OCI-LY7 (cell line): ENCODE measurements at regions not wholly inside any gene's neighbourhood (a gene's known extent, or its start where the extent isn't known, plus 50 kb on each side); places are given as distances from the start of the nearest gene placed in this dataset.
A peak's percentile ranks its signal among the peaks of the same experiment; 100 is the strongest.

Experiments
- BruUV-seq: library from RNA; stranded (reverse); fragments of 400-500 nt; replicated peaks from 2 replicates; lab custom pipeline; 2021; lab: Mats Ljungman, UMichigan
- CTCF ChIA-PET: fragments of 300-600 bp; sonication (Branson Sonifier 250); formaldehyde crosslinking; loops from one replicate; lab custom pipeline; 2022; ENCODE audit warnings: antibody characterized with exemption; ENCODE audit not compliant: unreplicated experiment; lab: Charles Lee
- POLR2A ChIA-PET: fragments of 300-600 bp; sonication (Branson Sonifier 250); formaldehyde crosslinking; loops from one replicate; lab custom pipeline; 2022; ENCODE audit warnings: antibody characterized with exemption; lab: Charles Lee
- DNase-seq: peaks from one replicate; pipeline ENCODE4 v3.0.0-alpha.2; 2015; ENCODE audit warnings: low spot score
- H2AFZ ChIP-seq: fragments of 200-600 bp; sonication (generic), shearing (Covaris generic); 2 replicates; pipeline ENCODE4 v1.6.1; 2014; ENCODE audit warnings: mild to moderate bottlenecking, antibody characterized with exemption, low read length, moderate library complexity
- H3K27ac ChIP-seq: fragments of 200-600 bp; sonication (generic); 2 replicates; pipeline ENCODE4 v1.5.1; 2014; ENCODE audit warnings: mixed run types, low read depth, mild to moderate bottlenecking, moderate library complexity, low read length, inconsistent platforms; ENCODE audit not compliant: poor library complexity, severe bottlenecking
- H3K36me3 ChIP-seq: fragments of 200-600 bp; sonication (generic); 2 replicates; pipeline ENCODE4 v1.6.1; 2014; ENCODE audit warnings: mild to moderate bottlenecking, antibody characterized with exemption, low read length, moderate library complexity, mixed read lengths; ENCODE audit not compliant: insufficient read depth
- H3K4me1 ChIP-seq: fragments of 200-600 bp; sonication (generic); 2 replicates; pipeline ENCODE4 v1.5.1; 2014; ENCODE audit warnings: mild to moderate bottlenecking, low read length; ENCODE audit not compliant: insufficient read depth, poor library complexity, severe bottlenecking
- H3K4me2 ChIP-seq: fragments of 200-600 bp; sonication (generic); 2 replicates; pipeline ENCODE4 v1.6.1; 2014; ENCODE audit warnings: mild to moderate bottlenecking, low read length
- H3K4me3 ChIP-seq: fragments of 200-600 bp; sonication (generic); 2 replicates; pipeline ENCODE4 v1.5.1; 2014; ENCODE audit warnings: mild to moderate bottlenecking, low read depth, low read length; ENCODE audit not compliant: poor library complexity, severe bottlenecking
- H3K79me2 ChIP-seq: fragments of 200-600 bp; sonication (generic); 2 replicates; pipeline ENCODE4 v1.6.1; 2016; ENCODE audit warnings: low read depth, mild to moderate bottlenecking, low read length, moderate library complexity, mixed read lengths; ENCODE audit not compliant: insufficient read depth
- H3K9me2 ChIP-seq: fragments of 200-600 bp; sonication (generic); 2 replicates; pipeline ENCODE4 v1.6.1; 2016; ENCODE audit warnings: mild to moderate bottlenecking, low read length, mixed read lengths; ENCODE audit not compliant: insufficient read depth
- H3K9me3 ChIP-seq: fragments of 200-600 bp; sonication (generic); 2 replicates; pipeline ENCODE4 v1.6.1; 2014; ENCODE audit warnings: mild to moderate bottlenecking, mixed run types, low read length, mixed read lengths
- H4K20me1 ChIP-seq: fragments of 200-600 bp; sonication (generic); 2 replicates; pipeline ENCODE4 v1.6.1; 2014; ENCODE audit warnings: mild to moderate bottlenecking, antibody characterized with exemption, low read length, moderate library complexity, mixed read lengths; ENCODE audit not compliant: insufficient read depth
- EZH2phosphoT487 ChIP-seq: fragments of 200-600 bp; sonication (generic); IDR thresholded peaks from 2 replicates; pipeline ENCODE4 v1.6.1; 2018; ENCODE audit warnings: low read depth, borderline replicate concordance, mild to moderate bottlenecking, mixed run types, antibody characterized with exemption, low read length, moderate library complexity, mixed read lengths
- intact Hi-C: fragments of 100-400 bp; cut with micrococcal nuclease; formaldehyde crosslinking; loops from one replicate; pipeline ENCODE4 v1.10.0; 2022; ENCODE audit not compliant: unreplicated experiment
- TF ChIP-seq, protein P1 (sequence below): fragments of 200-600 bp; sonication (generic); conservative IDR thresholded peaks from 2 replicates; pipeline ENCODE4 v1.5.1; 2014; ENCODE audit warnings: mild to moderate bottlenecking, antibody characterized with exemption, low read length, moderate library complexity, mixed read lengths

GRCh38 chr18:30280861-30281470 lies 761.6 kb downstream of the DSC3 start:
- ChIA-PET POLR2A (no interaction called here), CTCF (no interaction called here)
- TF ChIP-seq, protein P1, sequence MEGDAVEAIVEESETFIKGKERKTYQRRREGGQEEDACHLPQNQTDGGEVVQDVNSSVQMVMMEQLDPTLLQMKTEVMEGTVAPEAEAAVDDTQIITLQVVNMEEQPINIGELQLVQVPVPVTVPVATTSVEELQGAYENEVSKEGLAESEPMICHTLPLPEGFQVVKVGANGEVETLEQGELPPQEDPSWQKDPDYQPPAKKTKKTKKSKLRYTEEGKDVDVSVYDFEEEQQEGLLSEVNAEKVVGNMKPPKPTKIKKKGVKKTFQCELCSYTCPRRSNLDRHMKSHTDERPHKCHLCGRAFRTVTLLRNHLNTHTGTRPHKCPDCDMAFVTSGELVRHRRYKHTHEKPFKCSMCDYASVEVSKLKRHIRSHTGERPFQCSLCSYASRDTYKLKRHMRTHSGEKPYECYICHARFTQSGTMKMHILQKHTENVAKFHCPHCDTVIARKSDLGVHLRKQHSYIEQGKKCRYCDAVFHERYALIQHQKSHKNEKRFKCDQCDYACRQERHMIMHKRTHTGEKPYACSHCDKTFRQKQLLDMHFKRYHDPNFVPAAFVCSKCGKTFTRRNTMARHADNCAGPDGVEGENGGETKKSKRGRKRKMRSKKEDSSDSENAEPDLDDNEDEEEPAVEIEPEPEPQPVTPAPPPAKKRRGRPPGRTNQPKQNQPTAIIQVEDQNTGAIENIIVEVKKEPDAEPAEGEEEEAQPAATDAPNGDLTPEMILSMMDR = peak; percentile 72
- no peak for TF ChIP-seq EZH2phosphoT487
- no peaks in the 10 kb centered on the region for H3K79me2 ChIP-seq
- no peaks in the 10 kb centered on the region for H3K4me1 ChIP-seq
- H3K4me2 ChIP-seq = no peak overlapping the region
- intact Hi-C loops = loop anchor here (5.0 kb wide), 1 partner anchor 409 kb away; no protein-coding TSS in a partner anchor
- no peak overlapping the region for H2AFZ ChIP-seq
- no peak overlapping the region for H3K4me3 ChIP-seq
- no peaks in the 10 kb centered on the region for H4K20me1 ChIP-seq
- no peaks in the 10 kb centered on the region for H3K9me3 ChIP-seq
- no peaks in the 10 kb centered on the region for H3K36me3 ChIP-seq
- no peaks in the 10 kb centered on the region for H3K9me2 ChIP-seq
- no peak overlapping the region for H3K27ac ChIP-seq
- BruUV-seq = no TSS peak
- peak; percentile 23 for DNase-seq

DNA sequence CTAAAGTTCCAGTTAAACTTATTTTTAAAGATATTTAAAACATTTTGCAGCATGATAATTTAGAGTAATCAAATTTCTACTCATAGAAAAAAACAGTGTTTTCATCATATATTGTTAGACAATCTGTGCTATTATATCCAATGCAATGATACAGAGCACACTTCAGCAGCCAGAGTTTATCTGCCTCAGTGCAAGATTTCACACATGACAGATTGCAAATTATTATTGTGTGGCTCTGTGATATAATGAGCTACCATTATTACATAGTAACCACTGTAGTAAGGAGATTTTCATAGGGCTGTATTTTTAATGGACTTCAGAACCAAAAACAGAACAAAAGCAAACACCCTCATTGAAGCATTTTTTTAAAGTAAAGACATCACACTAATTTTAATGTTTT lies 762.4 kb downstream of the DSC3 start:
- H3K4me1 ChIP-seq = no peaks in the 10 kb centered on the region
- no peaks in the 10 kb centered on the region for H3K79me2 ChIP-seq
- no peak for TF ChIP-seq EZH2phosphoT487
- TF ChIP-seq, protein P1 = no peak
- no peak overlapping the region for H3K4me3 ChIP-seq
- H3K9me2 ChIP-seq = no peaks in the 10 kb centered on the region
- no peak for DNase-seq
- BruUV-seq = no TSS peak
- H3K9me3 ChIP-seq = no peaks in the 10 kb centered on the region
- no peak overlapping the region for H3K27ac ChIP-seq
- ChIA-PET CTCF (no interaction called here), POLR2A (interaction anchor here (0.7 kb wide), 1 partner anchor 367 kb away, joined by 3 read pairs; no protein-coding TSS in a partner anchor)
- H3K36me3 ChIP-seq = no peaks in the 10 kb centered on the region
- H2AFZ ChIP-seq = no peak overlapping the region
- no peak overlapping the region for H3K4me2 ChIP-seq
- no peaks in the 10 kb centered on the region for H4K20me1 ChIP-seq
- intact Hi-C loops = loop anchor here (5.0 kb wide), 1 partner anchor 408 kb away; no protein-coding TSS in a partner anchor

GRCh38 chr18:30277676-30278075 lies 764.9 kb downstream of the DSC3 start:
- intact Hi-C loops = no loop called here
- Histone ChIP-seq H3K36me3 (no peaks in the 10 kb centered on the region), H3K79me2 (no peaks in the 10 kb centered on the region), H3K9me3 (no peaks in the 10 kb centered on the region), H2AFZ (no peak overlapping the region), H4K20me1 (no peaks in the 10 kb centered on the region), H3K4me2 (no peak overlapping the region), H3K9me2 (no peaks in the 10 kb centered on the region), H3K4me1 (no peaks in the 10 kb centered on the region), H3K27ac (no peak overlapping the region), H3K4me3 (no peak overlapping the region)
- TF ChIP-seq EZH2phosphoT487 = no peak
- TF ChIP-seq, protein P1 = no peak
- DNase-seq = no peak
- no TSS peak for BruUV-seq
- ChIA-PET POLR2A (no interaction called here), CTCF (no interaction called here)
